RWPE1 (cell line): ENCODE measurements at regions not wholly inside any gene's neighbourhood (a gene's known extent, or its start where the extent isn't known, plus 50 kb on each side); places are given as distances from the start of the nearest gene placed in this dataset.

Source experiments
- CTCF ChIA-PET: fragments of 350-600 bp; sonication (Branson Sonifier 250); formaldehyde crosslinking; extraction: SDS; loops from one replicate; lab custom pipeline; 2021; lab: Yijun Ruan, JAX
- POLR2A ChIA-PET: fragments of 400-600 bp; formaldehyde crosslinking; extraction: SDS; loops from one replicate; lab custom pipeline; 2020; ENCODE audit warnings: antibody characterized with exemption; ENCODE audit not compliant: low non-redundant PET; lab: Yijun Ruan, JAX
- DNase-seq: peaks from one replicate; pipeline ENCODE4 v3.0.0; 2012; ENCODE audit warnings: low spot score
- H3K27ac ChIP-seq: fragments of 450-650 bp; 2 replicates; pipeline ENCODE4 v1.5.1; 2017
- TF ChIP-seq, protein P1 (sequence below): fragments of 450-650 bp; conservative IDR thresholded peaks from 2 replicates; pipeline ENCODE4 v1.5.1; 2017; ENCODE audit warnings: low read depth, mild to moderate bottlenecking

GRCh38 chrX:39145859-39146258 lies 344.6 kb downstream of the MID1IP1 start:
- no peak for DNase-seq
- TF ChIP-seq, protein P1, sequence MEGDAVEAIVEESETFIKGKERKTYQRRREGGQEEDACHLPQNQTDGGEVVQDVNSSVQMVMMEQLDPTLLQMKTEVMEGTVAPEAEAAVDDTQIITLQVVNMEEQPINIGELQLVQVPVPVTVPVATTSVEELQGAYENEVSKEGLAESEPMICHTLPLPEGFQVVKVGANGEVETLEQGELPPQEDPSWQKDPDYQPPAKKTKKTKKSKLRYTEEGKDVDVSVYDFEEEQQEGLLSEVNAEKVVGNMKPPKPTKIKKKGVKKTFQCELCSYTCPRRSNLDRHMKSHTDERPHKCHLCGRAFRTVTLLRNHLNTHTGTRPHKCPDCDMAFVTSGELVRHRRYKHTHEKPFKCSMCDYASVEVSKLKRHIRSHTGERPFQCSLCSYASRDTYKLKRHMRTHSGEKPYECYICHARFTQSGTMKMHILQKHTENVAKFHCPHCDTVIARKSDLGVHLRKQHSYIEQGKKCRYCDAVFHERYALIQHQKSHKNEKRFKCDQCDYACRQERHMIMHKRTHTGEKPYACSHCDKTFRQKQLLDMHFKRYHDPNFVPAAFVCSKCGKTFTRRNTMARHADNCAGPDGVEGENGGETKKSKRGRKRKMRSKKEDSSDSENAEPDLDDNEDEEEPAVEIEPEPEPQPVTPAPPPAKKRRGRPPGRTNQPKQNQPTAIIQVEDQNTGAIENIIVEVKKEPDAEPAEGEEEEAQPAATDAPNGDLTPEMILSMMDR, result no peak
- ChIA-PET POLR2A (no interaction called here), CTCF (no interaction called here)
- no peak overlapping the region for H3K27ac ChIP-seq

GRCh38 chrX:39149761-39150160 lies 348.5 kb downstream of the MID1IP1 start:
- TF ChIP-seq, protein P1, result peak; percentile 21; the same call in 1 of the 2 replicates
- H3K27ac ChIP-seq, result no peak overlapping the region
- ChIA-PET CTCF (interaction anchor here (0.6 kb wide), 2 partner anchors 8 to 26 kb away, joined by 5 to 6 read pairs; no protein-coding TSS in a partner anchor), POLR2A (no interaction called here)
- DNase-seq, result peak; percentile 3

GRCh38 chrX:39150220-39150619 lies 349.0 kb downstream of the MID1IP1 start:
- DNase-seq, result no peak
- ChIA-PET POLR2A (no interaction called here), CTCF (no interaction called here)
- H3K27ac ChIP-seq, result no peak overlapping the region
- TF ChIP-seq, protein P1, result no peak

DNA sequence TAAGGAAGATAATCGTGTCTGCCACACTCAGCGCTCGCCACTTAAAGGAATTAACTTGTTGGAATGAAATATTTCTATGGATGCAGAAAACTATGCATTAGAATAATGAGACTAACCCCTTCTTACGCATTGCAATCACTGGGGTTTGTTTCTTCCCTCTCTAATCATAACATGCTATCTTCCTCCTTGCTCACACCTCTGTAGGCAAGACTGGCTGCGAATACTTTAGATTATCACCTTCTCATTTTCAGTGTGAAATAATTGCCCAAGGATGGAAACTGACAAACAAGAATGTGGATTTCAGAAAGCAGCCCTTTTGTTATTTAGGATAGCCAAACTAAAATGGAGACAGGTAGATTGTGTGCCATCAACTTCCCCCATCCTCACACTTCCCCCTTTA lies 349.4 kb downstream of the MID1IP1 start:
- ChIA-PET CTCF (no interaction called here), POLR2A (no interaction called here)
- DNase-seq, result no peak
- TF ChIP-seq, protein P1, result no peak
- H3K27ac ChIP-seq, result no peak overlapping the region

DNA sequence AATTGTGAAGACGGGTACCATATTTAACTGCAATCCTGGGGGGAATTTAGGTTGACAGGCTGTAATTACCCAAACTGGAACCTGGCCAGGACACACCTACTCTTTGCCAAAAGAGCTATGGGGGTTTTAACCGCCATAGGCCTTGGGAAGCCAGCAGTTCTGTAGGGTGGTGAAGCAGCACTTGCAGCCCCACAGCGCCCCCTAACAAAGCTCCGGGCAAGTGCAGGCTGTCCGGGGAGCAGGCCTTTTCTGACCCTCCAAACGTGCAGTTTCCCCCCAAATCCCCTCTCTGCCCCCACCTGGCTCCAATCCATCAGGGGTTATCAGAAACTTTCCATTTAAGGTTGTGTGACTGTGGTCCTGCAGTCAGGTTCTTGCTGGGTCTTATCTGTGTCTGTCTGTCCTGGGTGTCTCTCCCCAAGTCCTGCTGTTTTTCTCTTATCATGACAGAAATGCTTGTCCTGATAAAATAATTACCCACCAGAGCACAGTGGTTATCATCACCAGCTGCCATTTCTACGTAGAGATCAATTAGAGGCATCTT lies 350.9 kb downstream of the MID1IP1 start:
- ChIA-PET POLR2A (no interaction called here), CTCF (interaction anchor here (0.6 kb wide), 4 partner anchors 63 to 695 kb away, joined by 3 to 4 read pairs (median 3); no protein-coding TSS in a partner anchor)
- DNase-seq, result peak; percentile 12
- no peak overlapping the region for H3K27ac ChIP-seq
- TF ChIP-seq, protein P1, result no peak

GRCh38 chrX:39156051-39156450 lies 354.8 kb downstream of the MID1IP1 start:
- CTCF ChIA-PET, result no interaction called here
- TF ChIP-seq, protein P1, result no peak
- POLR2A ChIA-PET, result no interaction called here
- H3K27ac ChIP-seq, result no peak overlapping the region
- DNase-seq, result no peak

DNA sequence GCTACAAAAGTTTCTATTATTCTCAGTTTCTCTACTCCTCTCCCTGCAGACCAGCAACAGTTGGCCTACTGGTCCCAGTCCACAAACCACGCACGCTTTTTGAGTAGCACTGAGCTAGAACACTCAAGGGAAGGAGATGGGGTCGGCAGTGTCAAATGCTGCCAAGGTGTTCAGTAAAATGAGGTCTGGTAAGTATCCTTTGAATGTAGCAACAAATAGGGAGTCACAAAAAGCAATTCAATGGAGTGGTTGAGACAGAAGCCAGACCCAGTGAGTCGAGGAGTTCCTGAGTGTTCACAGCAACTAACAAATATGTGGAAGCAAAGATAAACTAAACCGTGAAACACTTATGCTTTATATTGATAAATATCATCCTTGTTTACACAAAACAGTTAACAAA lies 355.7 kb downstream of the MID1IP1 start:
- ChIA-PET CTCF (no interaction called here), POLR2A (no interaction called here)
- no peak overlapping the region for H3K27ac ChIP-seq
- DNase-seq, result no peak
- TF ChIP-seq, protein P1, result no peak
